ENCODE measurements at regions not wholly inside any gene's neighbourhood (a gene's known extent, or its start where the extent isn't known, plus 50 kb on each side); places are given as distances from the start of the nearest gene placed in this dataset.

DNA sequence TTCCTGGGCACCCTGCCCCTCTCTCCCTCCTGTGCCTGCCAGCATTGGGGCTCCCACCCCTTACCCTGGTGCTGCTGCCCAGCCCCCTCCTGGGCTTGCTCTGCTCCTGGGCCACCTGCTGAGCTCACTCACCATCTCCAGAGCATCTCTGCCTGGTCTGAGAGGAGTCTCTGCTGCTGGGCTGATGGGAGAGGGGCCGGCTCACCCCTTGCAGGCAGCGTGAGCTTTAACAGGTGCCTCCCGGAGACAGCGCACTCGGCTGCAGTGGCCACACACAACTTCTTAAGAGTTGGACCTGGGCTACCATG lies 721.7 kb downstream of the MATN1 start:
- DNase-seq = no peak
- H3K9me3 ChIP-seq = peaks cover 0 to 4% (median 0%) of the 10 kb centered on the region in 8 donors
- no peaks in the 10 kb centered on the region for H3K4me1 ChIP-seq
- intact Hi-C loops (cut with DNase I; ENCODE audit: low total_unique reads) = no loop called here
- WGBS, 5 donors = 66 to 87% (median 82%) methylated on average over 5 of the region's 5 CpGs
- H3K36me3 ChIP-seq = no peaks in the 10 kb centered on the region
- no peaks in the 10 kb centered on the region for H3K27me3 ChIP-seq (replicated peaks in 1 of 7)
- TF ChIP-seq POLR2A (IDR thresholded peaks at IDR 0.05) (no peak), POLR2AphosphoS5 (IDR thresholded peaks at IDR 0.05) (no peak)
- TF ChIP-seq, protein P1, sequence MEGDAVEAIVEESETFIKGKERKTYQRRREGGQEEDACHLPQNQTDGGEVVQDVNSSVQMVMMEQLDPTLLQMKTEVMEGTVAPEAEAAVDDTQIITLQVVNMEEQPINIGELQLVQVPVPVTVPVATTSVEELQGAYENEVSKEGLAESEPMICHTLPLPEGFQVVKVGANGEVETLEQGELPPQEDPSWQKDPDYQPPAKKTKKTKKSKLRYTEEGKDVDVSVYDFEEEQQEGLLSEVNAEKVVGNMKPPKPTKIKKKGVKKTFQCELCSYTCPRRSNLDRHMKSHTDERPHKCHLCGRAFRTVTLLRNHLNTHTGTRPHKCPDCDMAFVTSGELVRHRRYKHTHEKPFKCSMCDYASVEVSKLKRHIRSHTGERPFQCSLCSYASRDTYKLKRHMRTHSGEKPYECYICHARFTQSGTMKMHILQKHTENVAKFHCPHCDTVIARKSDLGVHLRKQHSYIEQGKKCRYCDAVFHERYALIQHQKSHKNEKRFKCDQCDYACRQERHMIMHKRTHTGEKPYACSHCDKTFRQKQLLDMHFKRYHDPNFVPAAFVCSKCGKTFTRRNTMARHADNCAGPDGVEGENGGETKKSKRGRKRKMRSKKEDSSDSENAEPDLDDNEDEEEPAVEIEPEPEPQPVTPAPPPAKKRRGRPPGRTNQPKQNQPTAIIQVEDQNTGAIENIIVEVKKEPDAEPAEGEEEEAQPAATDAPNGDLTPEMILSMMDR (IDR thresholded peaks at IDR 0.05 in 8 of 11, conservative IDR thresholded peaks at IDR 0.05 in 3 of 11) = no peak
- no peak overlapping the region for H3K27ac ChIP-seq
- H3K4me3 ChIP-seq = no peak overlapping the region

DNA sequence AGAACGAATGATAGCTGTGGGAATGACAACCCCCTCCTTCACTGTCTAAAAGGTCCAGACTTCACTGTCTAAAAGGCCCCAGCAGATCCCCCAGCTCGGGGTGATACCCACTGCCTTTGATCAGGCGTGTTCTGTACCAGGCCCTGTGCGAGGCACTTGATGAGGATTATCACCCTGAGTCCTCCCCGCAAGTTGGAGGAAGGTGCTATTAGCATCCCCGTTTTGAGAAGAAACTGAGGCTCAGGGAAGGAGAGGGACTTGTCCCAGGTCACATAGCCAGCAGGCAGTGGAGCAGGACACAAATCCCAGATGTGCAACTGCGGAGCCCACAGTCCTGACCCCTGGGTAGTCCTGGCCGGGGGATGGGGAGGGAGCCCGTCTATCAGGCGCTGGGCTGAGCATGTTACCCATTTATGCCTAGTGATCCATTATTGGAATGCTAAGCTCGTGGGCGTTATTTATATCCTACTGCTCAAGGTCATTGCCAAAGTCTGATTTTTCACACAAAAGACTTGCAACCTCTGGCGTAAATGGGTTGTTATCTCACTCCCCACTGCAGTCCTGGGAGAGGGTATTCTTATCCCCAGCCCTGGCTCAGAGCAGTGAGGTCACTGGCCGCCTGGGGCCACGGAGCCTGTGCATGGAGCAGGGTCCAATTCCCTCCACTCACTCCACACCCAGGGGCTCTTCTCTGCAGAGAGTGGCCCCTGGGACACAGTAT lies 722.2 kb downstream of the MATN1 start:
- no peak for DNase-seq
- 62 to 75% (median 67%) methylated on average over 15 of the region's 15 CpGs for WGBS, 5 donors
- intact Hi-C loops (cut with DNase I; ENCODE audit: low total_unique reads) = no loop called here

DNA sequence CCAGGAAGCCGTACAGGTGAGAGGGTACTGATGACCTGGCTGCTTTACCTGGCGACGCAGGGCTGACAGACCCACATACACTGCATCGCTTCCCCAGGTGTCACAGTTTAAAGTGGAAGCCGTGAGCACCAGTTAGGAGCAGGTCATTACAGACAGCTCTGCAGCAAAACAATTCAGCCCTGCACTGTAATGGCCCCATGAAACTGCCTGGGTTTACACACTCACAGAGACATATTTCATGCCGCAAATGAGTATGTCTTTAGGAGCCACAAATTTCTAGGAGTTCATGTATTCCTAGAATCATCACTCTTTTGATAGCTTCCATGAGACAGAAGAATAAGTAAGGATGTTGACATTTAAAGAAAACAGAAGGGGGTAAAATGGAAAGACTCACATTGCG lies 723.1 kb downstream of the MATN1 start:
- TF ChIP-seq, protein P1 (IDR thresholded peaks at IDR 0.05 in 8 of 11, conservative IDR thresholded peaks at IDR 0.05 in 3 of 11) = no peak
- TF ChIP-seq POLR2AphosphoS5 (IDR thresholded peaks at IDR 0.05) (no peak), POLR2A (IDR thresholded peaks at IDR 0.05) (no peak)
- Histone ChIP-seq H3K27ac (no peak overlapping the region), H3K9me3 (peaks cover 0 to 11% (median 3%) of the 10 kb centered on the region in 8 donors), H3K36me3 (no peaks in the 10 kb centered on the region), H3K4me3 (no peak overlapping the region), H3K4me1 (no peaks in the 10 kb centered on the region), H3K27me3 (replicated peaks in 1 of 7) (peaks cover 0 to 4% (median 0%) of the 10 kb centered on the region in 7 donors)
- intact Hi-C loops (cut with DNase I; ENCODE audit: low total_unique reads) = no loop called here
- 82 to 92% (median 91%) methylated on average over 7 of the region's 7 CpGs for WGBS, 5 donors
- no peak for DNase-seq

More for the DNA sequence above, 722.2 kb downstream of the MATN1 start:
- Histone ChIP-seq H3K27me3 (replicated peaks in 1 of 7) (no peaks in the 10 kb centered on the region), H3K4me1 (no peaks in the 10 kb centered on the region), H3K27ac (no peak overlapping the region), H3K36me3 (no peaks in the 10 kb centered on the region), H3K4me3 (no peak overlapping the region), H3K9me3 (peaks cover 0 to 4% (median 0%) of the 10 kb centered on the region in 8 donors)
- no peak for TF ChIP-seq POLR2AphosphoS5 (IDR thresholded peaks at IDR 0.05)
- TF ChIP-seq POLR2A (IDR thresholded peaks at IDR 0.05) = no peak
- TF ChIP-seq, protein P1 (IDR thresholded peaks at IDR 0.05 in 8 of 11, conservative IDR thresholded peaks at IDR 0.05 in 3 of 11) = no peak

DNA sequence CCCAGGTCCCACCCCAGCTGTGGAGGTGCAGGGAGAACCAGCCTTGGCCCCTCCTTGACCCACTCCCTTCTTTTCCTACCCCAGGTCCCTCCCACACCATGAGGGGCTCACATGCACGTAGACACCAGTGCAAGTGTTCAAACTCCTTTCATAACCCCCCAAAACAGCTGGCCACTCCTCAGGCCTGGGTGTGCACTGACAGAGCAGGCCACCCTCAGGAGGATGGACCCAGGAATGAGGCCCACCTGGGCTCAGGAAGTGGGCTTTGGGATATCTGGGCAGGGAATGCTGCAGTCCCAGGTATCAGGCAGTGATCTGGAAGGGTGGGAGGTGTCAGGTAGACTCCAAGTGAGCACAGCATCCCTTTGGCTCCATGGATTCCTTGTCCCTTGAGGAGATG lies 723.8 kb downstream of the MATN1 start:
- WGBS, 5 donors = 78 to 93% (median 89%) methylated on average over 1 of the region's 1 CpG
- no peaks in the 10 kb centered on the region for H3K4me1 ChIP-seq
- H3K36me3 ChIP-seq = no peaks in the 10 kb centered on the region
- H3K27ac ChIP-seq = no peak overlapping the region
- no peak for DNase-seq
- intact Hi-C loops (cut with DNase I; ENCODE audit: low total_unique reads) = no loop called here
- TF ChIP-seq POLR2AphosphoS5 (IDR thresholded peaks at IDR 0.05) = no peak
- TF ChIP-seq, protein P1 (IDR thresholded peaks at IDR 0.05 in 8 of 11, conservative IDR thresholded peaks at IDR 0.05 in 3 of 11) = no peak
- TF ChIP-seq POLR2A (IDR thresholded peaks at IDR 0.05) = no peak
- H3K27me3 ChIP-seq (replicated peaks in 1 of 7) = peaks cover 0 to 7% (median 0%) of the 10 kb centered on the region in 7 donors
- H3K4me3 ChIP-seq = no peak overlapping the region
- H3K9me3 ChIP-seq = peaks cover 0 to 18% (median 10%) of the 10 kb centered on the region in 8 donors

Data from spleen (tissue), 11 donors.